B cell (primary cell): ENCODE measurements at regions not wholly inside any gene's neighbourhood (a gene's known extent, or its start where the extent isn't known, plus 50 kb on each side); places are given as distances from the start of the nearest gene placed in this dataset.

Experiments used
- ATAC-seq: fragments of 200-7000 bp; cut with Tn5 transposase; one replicate; pipeline ENCODE4 v1.10.0; 2021; ENCODE audit warnings: low read depth, mild to moderate bottlenecking, moderate number of reproducible peaks, moderate library complexity
- CTCF ChIA-PET: fragments of 350-600 bp; sonication (Branson Sonifier 250); formaldehyde crosslinking; loops from one replicate; lab custom pipeline; 2021; ENCODE audit warnings: antibody characterized with exemption, inconsistent platforms; lab: Charles Lee
- POLR2A ChIA-PET: fragments of 350-600 bp; sonication (Branson Sonifier 250); formaldehyde crosslinking; loops from one replicate; lab custom pipeline; 2021; ENCODE audit warnings: antibody characterized with exemption; lab: Charles Lee
- DNase-seq: peaks from one replicate; pipeline ENCODE4 v3.0.0; 2013
- H2AFZ ChIP-seq: 2 replicates; pipeline ENCODE4 v1.6.1; 2012; ENCODE audit warnings: mild to moderate bottlenecking, low read depth, low read length; ENCODE audit not compliant: insufficient read depth, poor library complexity, severe bottlenecking
- H3K27ac ChIP-seq, 2 donors: 1 replicate in 1 of 2; 2 replicates in 1 of 2; pipeline ENCODE4 v1.5.1; 2012 to 2013; ENCODE audit warnings: low read length in 2 of 2, mild to moderate bottlenecking in 2 of 2, moderate library complexity in 1 of 2
- H3K27me3 ChIP-seq, 4 experiments: fragments of 200-600 bp in 1 of 4; sonication (generic) in 1 of 4; replicated peaks in 1 of 4; 1 replicate in 2 of 4; 2 replicates in 2 of 4; pipeline versions ENCODE4 v1.6.1 to v1.7.0; 2013 to 2016; ENCODE audit warnings: low read length in 3 of 4, mild to moderate bottlenecking in 2 of 4, mixed read lengths in 1 of 4, moderate library complexity in 1 of 4; ENCODE audit not compliant: insufficient read depth in 4 of 4, control insufficient read depth in 3 of 4; ENCODE audit errors: control extremely low read depth in 1 of 4
- H3K36me3 ChIP-seq, 2 experiments: replicated peaks in 1 of 2; 1 replicate in 1 of 2; 2 replicates in 1 of 2; pipeline versions ENCODE4 v1.6.1 to v1.7.1; 2013; ENCODE audit warnings: low read length in 1 of 2; ENCODE audit not compliant: insufficient read depth in 2 of 2, control insufficient read depth in 1 of 2; ENCODE audit errors: control extremely low read depth in 1 of 2, extremely low read depth in 1 of 2
- H3K4me1 ChIP-seq, 2 donors: fragments of 200-600 bp in 1 of 2; sonication (generic) in 1 of 2; 1 replicate in 1 of 2; 2 replicates in 1 of 2; pipeline versions ENCODE4 v1.5.1 to v1.6.1; 2013 to 2017; ENCODE audit warnings: low read length in 2 of 2; ENCODE audit not compliant: control insufficient read depth in 2 of 2, insufficient read depth in 2 of 2
- H3K4me2 ChIP-seq: replicated peaks from 2 replicates; pipeline ENCODE3; 2012; ENCODE audit warnings: mild to moderate bottlenecking, low read depth, low read length; ENCODE audit not compliant: poor library complexity, severe bottlenecking
- H3K4me3 ChIP-seq, 5 experiments: fragments of 200-600 bp in 1 of 5; sonication (generic) in 1 of 5; 1 replicate in 3 of 5; 2 replicates in 2 of 5; pipeline versions ENCODE4 v1.5.1 to v1.7.0; 2011 to 2016; ENCODE audit warnings: low read length in 4 of 5, mild to moderate bottlenecking in 4 of 5, low read depth in 2 of 5, control low read depth in 1 of 5, moderate library complexity in 1 of 5; ENCODE audit not compliant: insufficient read depth in 1 of 5; ENCODE audit errors: control extremely low read depth in 1 of 5, extremely low read depth in 1 of 5
- H3K79me2 ChIP-seq: fragments of 200-600 bp; sonication (generic); one replicate; pipeline ENCODE4 v1.6.0; 2016; ENCODE audit warnings: low read length; ENCODE audit not compliant: control insufficient read depth, insufficient read depth
- H3K9ac ChIP-seq: fragments of 200-600 bp; sonication (generic); 2 replicates; pipeline ENCODE4 v1.6.1; 2017; ENCODE audit warnings: mild to moderate bottlenecking, low read length, moderate library complexity
- H3K9me3 ChIP-seq, 3 donors: one replicate each; pipeline versions ENCODE4 v1.6.1 to v1.7.1; 2013; ENCODE audit warnings: low read length in 2 of 3; ENCODE audit not compliant: control insufficient read depth in 2 of 3, insufficient read depth in 1 of 3; ENCODE audit errors: control extremely low read depth in 1 of 3
- H4K20me1 ChIP-seq: 2 replicates; pipeline ENCODE4 v1.6.0; 2012; ENCODE audit warnings: mild to moderate bottlenecking, low read length; ENCODE audit not compliant: insufficient read depth, control insufficient read depth, poor library complexity, severe bottlenecking
- H3K27ac Mint-ChIP-seq: one replicate; pipeline ENCODE4 v1.8.0; 2021; ENCODE audit warnings: mixed read lengths
- H3K27me3 Mint-ChIP-seq: one replicate; pipeline ENCODE4 v1.8.0; 2021; ENCODE audit warnings: mixed read lengths
- H3K4me1 Mint-ChIP-seq: one replicate; pipeline ENCODE4 v1.8.0; 2021; ENCODE audit warnings: mixed read lengths
- H3K4me3 Mint-ChIP-seq: one replicate; pipeline ENCODE4 v1.8.0; 2021; ENCODE audit warnings: mixed read lengths
- H3K9me3 Mint-ChIP-seq: one replicate; pipeline ENCODE4 v1.8.0; 2022; ENCODE audit warnings: mixed read lengths; ENCODE audit not compliant: insufficient read depth
- EZH2 ChIP-seq: IDR thresholded peaks from 2 replicates; pipeline ENCODE4 v1.6.1; 2012; ENCODE audit warnings: borderline replicate concordance, low read depth, mild to moderate bottlenecking, moderate library complexity, low read length; ENCODE audit not compliant: insufficient read depth, poor library complexity, severe bottlenecking
- WGBS: methylation state at CpG from one replicate; pipeline ENCODE4 v1.1.5; 2013; ENCODE audit warnings: missing lambda C conversion rate; ENCODE audit not compliant: insufficient coverage; 5-methylcytosine and 5-hydroxymethylcytosine counted together
- intact Hi-C: fragments of 100-400 bp; cut with micrococcal nuclease; formaldehyde crosslinking; loops from one replicate; pipeline ENCODE4 v1.10.0; 2022
- TF ChIP-seq, protein P1 (sequence below): fragments of 200-600 bp; IDR thresholded peaks from one replicate; pipeline ENCODE4 v1.8.0; 2022; ENCODE audit warnings: antibody characterized with exemption, mild to moderate bottlenecking

DNA sequence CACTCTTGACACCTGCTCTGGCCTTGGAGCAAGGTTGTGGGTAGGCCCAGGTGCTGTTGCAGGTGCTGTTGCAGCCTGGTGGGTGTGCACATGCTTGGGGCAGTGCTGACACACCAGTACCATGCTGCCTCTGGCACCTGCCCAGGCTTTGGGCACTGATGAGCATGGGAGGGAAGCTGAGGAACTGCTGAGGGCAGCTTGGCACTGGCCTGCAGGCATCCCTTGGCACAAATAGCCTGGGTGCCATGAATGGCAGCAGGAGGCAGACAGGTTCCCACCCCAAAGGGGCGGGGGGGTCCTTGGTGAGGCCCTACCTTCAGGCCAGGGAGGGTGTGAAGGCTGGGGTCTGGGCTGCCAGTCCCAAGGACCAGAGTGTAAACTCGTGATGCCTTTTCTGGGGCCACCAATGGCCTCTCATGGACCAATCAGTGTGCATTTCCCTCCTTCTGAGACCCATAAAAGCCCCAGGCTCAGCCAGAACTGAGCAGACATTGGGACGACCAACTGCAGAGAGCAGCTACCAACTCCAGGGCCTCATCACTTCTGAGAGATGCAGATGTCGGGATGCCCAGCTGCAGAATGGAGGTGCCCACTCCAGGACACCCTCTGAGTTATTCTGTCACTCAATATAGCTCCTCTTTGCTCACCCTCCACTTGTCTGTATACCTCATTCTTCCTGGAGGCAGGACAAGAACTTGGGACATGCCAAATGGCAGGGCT, 547.4 kb downstream of the ZWINT start:
- no peak overlapping the region for H3K4me3 ChIP-seq
- H3K27me3 Mint-ChIP-seq = no peaks in the 10 kb centered on the region
- CTCF ChIA-PET = no interaction called here
- H3K27ac Mint-ChIP-seq = no peak overlapping the region
- POLR2A ChIA-PET = no interaction called here
- no peak overlapping the region for H3K4me3 Mint-ChIP-seq
- no peaks in the 10 kb centered on the region for H3K79me2 ChIP-seq
- H4K20me1 ChIP-seq = no peaks in the 10 kb centered on the region
- no peaks in the 10 kb centered on the region for H3K36me3 ChIP-seq
- no peaks in the 10 kb centered on the region for H3K4me1 Mint-ChIP-seq
- H3K9ac ChIP-seq = no peak overlapping the region
- 49% methylated on average over 4 of the region's 4 CpGs for WGBS
- ATAC-seq (no peak), DNase-seq (no peak)
- no peak overlapping the region for H3K4me2 ChIP-seq
- TF ChIP-seq, protein P1, sequence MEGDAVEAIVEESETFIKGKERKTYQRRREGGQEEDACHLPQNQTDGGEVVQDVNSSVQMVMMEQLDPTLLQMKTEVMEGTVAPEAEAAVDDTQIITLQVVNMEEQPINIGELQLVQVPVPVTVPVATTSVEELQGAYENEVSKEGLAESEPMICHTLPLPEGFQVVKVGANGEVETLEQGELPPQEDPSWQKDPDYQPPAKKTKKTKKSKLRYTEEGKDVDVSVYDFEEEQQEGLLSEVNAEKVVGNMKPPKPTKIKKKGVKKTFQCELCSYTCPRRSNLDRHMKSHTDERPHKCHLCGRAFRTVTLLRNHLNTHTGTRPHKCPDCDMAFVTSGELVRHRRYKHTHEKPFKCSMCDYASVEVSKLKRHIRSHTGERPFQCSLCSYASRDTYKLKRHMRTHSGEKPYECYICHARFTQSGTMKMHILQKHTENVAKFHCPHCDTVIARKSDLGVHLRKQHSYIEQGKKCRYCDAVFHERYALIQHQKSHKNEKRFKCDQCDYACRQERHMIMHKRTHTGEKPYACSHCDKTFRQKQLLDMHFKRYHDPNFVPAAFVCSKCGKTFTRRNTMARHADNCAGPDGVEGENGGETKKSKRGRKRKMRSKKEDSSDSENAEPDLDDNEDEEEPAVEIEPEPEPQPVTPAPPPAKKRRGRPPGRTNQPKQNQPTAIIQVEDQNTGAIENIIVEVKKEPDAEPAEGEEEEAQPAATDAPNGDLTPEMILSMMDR = no peak
- TF ChIP-seq EZH2 = no peak
- no peaks in the 10 kb centered on the region for H3K4me1 ChIP-seq
- H3K9me3 ChIP-seq = peaks cover 0 to 10% (median 0%) of the 10 kb centered on the region in 3 donors
- H2AFZ ChIP-seq = no peak overlapping the region
- intact Hi-C loops = no loop called here
- no peaks in the 10 kb centered on the region for H3K27me3 ChIP-seq
- no peak overlapping the region for H3K27ac ChIP-seq
- H3K9me3 Mint-ChIP-seq = no peaks in the 10 kb centered on the region

DNA sequence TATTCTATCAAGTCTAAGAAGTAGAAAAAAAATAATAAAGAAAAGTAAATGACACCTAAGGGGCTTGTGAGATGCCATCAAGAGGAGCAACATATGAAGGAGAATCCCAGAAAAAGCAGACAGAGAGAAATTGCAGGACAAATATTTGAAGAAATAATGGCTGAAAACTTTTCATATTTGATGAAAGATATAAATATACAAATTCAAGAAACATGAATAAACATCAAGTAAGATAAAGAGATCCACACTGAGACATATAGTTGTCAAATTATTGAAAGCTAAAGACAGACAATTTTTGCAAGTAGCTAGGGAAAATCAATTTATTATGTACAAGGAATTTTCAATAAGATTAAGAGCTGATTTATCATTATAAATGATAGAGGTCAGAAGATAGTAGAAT, 558.0 kb downstream of the ZWINT start:
- no peak overlapping the region for H3K4me3 Mint-ChIP-seq
- no peaks in the 10 kb centered on the region for H3K79me2 ChIP-seq
- H3K27me3 ChIP-seq = no peaks in the 10 kb centered on the region
- no peak overlapping the region for H3K4me3 ChIP-seq
- ChIA-PET POLR2A (no interaction called here), CTCF (no interaction called here)
- no peak overlapping the region for H3K9ac ChIP-seq
- DNase-seq = no peak
- no peak overlapping the region for H3K27ac ChIP-seq
- H3K27ac Mint-ChIP-seq = no peak overlapping the region
- H4K20me1 ChIP-seq = no peaks in the 10 kb centered on the region
- peaks cover 5% of the 10 kb centered on the region for H3K9me3 Mint-ChIP-seq
- no peaks in the 10 kb centered on the region for H3K36me3 ChIP-seq
- no peaks in the 10 kb centered on the region for H3K9me3 ChIP-seq
- H3K4me2 ChIP-seq = no peak overlapping the region
- intact Hi-C loops = no loop called here
- no peak overlapping the region for H2AFZ ChIP-seq
- no peak for ATAC-seq
- H3K4me1 ChIP-seq = no peaks in the 10 kb centered on the region
- no peaks in the 10 kb centered on the region for H3K27me3 Mint-ChIP-seq
- no peaks in the 10 kb centered on the region for H3K4me1 Mint-ChIP-seq
- TF ChIP-seq, protein P1 = no peak
- no peak for TF ChIP-seq EZH2
